Choroid plexus epithelial cell (primary cell): ENCODE measurements at regions not wholly inside any gene's neighbourhood (a gene's known extent, or its start where the extent isn't known, plus 50 kb on each side); places are given as distances from the start of the nearest gene placed in this dataset.
"Not testable (repeated sequence)": the region's sequence is repeated elsewhere in the genome, so short reads cannot be mapped to it uniquely, and the experiment has no call there.

ENCODE experiments used
- DNase-seq: peaks from one replicate; pipeline ENCODE4 v3.0.0-alpha.2; 2010; ENCODE audit warnings: low read depth
- H3K4me3 ChIP-seq: 2 replicates; pipeline ENCODE4 v1.5.1; 2011; ENCODE audit warnings: low read depth, mild to moderate bottlenecking, control low read depth, low read length, moderate library complexity
- CTCF ChIP-seq: conservative IDR thresholded peaks from 2 replicates; pipeline ENCODE4 v1.5.1; 2011; ENCODE audit warnings: low read depth, mild to moderate bottlenecking, control low read depth, inconsistent platforms, low read length, moderate library complexity

DNA sequence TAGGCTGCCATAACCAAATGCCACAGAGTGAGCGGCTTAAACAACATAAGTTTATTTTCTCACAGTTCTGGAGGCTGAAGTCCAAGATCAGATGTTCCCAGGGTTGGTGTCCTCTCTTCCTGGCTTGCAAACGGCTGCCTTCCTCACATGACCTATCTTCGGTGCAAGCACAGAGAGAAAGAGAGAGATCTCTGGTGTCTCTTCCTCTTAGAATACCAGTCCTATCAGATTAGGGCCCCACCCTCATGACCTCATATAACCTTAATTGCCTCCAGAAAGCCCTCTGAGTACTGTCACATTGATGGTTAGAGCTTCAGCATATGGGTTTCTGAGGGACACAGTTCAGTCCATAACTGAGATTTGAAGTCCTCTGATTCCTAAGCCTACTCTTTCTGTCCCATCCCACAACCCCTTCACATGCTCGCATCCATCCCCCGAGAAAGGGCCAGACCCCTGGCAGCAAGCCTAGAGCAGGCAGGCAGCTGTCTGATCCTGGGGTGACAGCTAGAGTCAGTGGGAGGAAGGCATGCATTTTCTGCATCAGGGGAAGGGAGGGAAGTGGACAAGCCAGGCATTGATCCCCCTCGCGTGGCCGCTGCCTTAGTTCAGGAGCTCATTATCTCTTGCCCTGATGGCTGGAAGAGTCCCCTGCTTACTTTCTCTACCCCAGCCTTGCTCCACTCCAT, 114.1 kb downstream of the FAR1 start:
- H3K4me3 ChIP-seq = no peak overlapping the region
- no peak for DNase-seq
- TF ChIP-seq CTCF = no peak

GRCh38 chr11:13784441-13784840, 116.0 kb downstream of the FAR1 start:
- no peak for TF ChIP-seq CTCF
- H3K4me3 ChIP-seq = no peak overlapping the region
- no peak for DNase-seq

DNA sequence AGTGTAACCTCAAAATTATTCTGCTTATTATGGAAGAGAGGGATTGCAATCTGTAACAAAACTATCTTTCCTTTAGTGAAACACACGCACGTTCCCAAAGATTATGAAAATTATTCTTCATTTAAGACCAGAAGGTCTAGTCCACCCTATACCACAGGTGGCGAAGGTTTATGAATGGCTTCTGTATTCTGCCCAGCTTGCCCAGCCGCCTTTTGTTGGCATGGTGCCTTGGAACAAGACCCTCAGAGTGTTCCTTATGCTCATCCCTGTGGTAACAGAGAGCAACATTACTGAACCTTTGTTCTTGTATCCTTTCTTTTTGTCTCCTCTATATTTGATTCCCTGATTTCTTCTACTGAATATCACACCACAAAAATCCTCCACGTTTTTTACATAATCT, 116.4 kb downstream of the FAR1 start:
- H3K4me3 ChIP-seq = no peak overlapping the region
- no peak for DNase-seq

DNA sequence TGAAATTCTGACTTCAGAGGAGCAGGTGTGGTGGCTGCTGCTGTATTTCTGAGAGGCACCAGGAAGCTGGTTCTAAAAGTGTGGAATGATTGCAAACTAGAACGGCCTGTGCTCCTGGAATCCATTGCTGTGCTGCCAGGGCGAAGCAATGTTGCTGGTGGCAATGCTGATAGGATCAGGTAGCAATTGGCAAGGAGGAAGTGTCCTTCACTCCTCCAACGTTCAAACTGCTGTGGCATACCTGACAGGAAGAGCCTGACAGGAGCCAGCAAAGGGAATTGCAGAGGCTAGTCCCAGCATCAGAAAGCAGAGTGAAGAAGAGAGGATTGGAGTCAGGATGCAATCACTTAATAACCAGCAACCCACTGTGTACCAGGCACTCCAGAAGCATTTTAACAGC, 118.2 kb downstream of the FAR1 start:
- TF ChIP-seq CTCF = no peak
- H3K4me3 ChIP-seq = no peak overlapping the region

More for the DNA sequence above, 116.4 kb downstream of the FAR1 start:
- no peak for TF ChIP-seq CTCF

DNA sequence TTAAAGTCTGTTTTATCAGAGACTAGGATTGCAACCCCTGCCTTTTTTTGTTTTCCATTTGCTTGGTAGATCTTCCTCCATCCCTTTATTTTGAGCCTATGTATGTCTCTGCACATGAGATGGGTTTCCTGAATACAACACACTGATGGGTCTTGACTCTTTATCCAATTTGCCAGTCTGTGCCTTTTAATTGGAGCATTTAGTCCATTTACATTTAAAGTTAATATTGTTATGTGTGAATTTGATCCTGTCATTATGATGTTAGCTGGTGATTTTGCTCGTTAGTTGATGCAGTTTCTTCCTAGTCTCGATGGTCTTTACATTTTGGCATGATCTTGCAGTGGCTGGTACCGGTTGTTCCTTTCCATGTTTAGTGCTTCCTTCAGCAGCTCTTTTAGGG, 129.1 kb downstream of the FAR1 start:
- DNase-seq, H3K4me3 ChIP-seq: not testable (repeated sequence)

More for the DNA sequence above, 118.2 kb downstream of the FAR1 start:
- no peak for DNase-seq

GRCh38 chr11:13800901-13801300, 132.4 kb downstream of the FAR1 start:
- no peak for TF ChIP-seq CTCF
- no peak for DNase-seq
- no peak overlapping the region for H3K4me3 ChIP-seq

DNA sequence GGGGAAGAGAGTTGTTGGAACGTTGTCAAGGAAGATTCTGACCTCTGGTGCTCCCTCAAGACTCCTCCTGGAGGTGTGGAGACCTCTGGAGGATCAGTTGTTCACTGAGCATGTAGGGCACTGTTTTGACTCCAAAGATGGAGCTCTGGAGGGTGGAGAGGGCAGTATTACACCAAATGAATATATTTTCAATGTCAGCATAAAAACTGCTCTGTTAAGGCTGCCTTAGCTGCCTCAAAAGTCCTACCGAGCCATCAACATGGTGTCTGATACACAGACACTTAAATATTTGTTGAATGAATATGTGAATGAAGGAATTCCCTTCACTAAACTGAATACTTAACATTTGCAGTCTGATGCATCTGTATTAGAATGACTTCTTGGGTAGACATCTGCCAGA, 144.2 kb upstream of the SPON1 start:
- no peak overlapping the region for H3K4me3 ChIP-seq
- no peak for DNase-seq
- no peak for TF ChIP-seq CTCF
